Activated naive CD4-positive, alpha-beta T cell treated with anti-CD3 and anti-CD28 coated beads for 36 hours (primary cell): ENCODE measurements at regions not wholly inside any gene's neighbourhood (a gene's known extent, or its start where the extent isn't known, plus 50 kb on each side); places are given as distances from the start of the nearest gene placed in this dataset.

ENCODE experiments used
- CTCF ChIA-PET: fragments of 350-600 bp; sonication (Branson Sonifier 250); formaldehyde crosslinking; loops from one replicate; lab custom pipeline; 2021; ENCODE audit warnings: antibody characterized with exemption; lab: Charles Lee
- DNase-seq: peaks from one replicate; pipeline ENCODE4 v3.0.0-alpha.2; 2020
- H3K27ac Mint-ChIP-seq: one replicate; pipeline ENCODE4 v1.8.0; 2021; ENCODE audit warnings: mild to moderate bottlenecking, mixed read lengths
- H3K27me3 Mint-ChIP-seq: one replicate; pipeline ENCODE4 v1.8.0; 2021; ENCODE audit warnings: low read depth, mixed read lengths
- H3K36me3 Mint-ChIP-seq: one replicate; pipeline ENCODE4 v1.8.0; 2021; ENCODE audit warnings: low read depth, mixed read lengths
- H3K4me1 Mint-ChIP-seq: one replicate; pipeline ENCODE4 v1.8.0; 2021; ENCODE audit warnings: low read depth, mixed read lengths
- H3K4me3 Mint-ChIP-seq: one replicate; pipeline ENCODE4 v1.8.0; 2021; ENCODE audit warnings: mild to moderate bottlenecking, moderate library complexity, mixed read lengths
- H3K9me3 Mint-ChIP-seq: one replicate; pipeline ENCODE4 v1.8.0; 2021; ENCODE audit warnings: mixed read lengths
- intact Hi-C: fragments of 100-400 bp; cut with micrococcal nuclease; formaldehyde crosslinking; loops from one replicate; pipeline ENCODE4 v1.15.1; 2023

GRCh38 chr9:14530366-14530765 lies 162.9 kb downstream of the ZDHHC21 start:
- Mint-ChIP-seq H3K36me3 (no peaks in the 10 kb centered on the region), H3K27me3 (peaks cover 9% of the 10 kb centered on the region), H3K4me1 (no peaks in the 10 kb centered on the region), H3K27ac (no peak overlapping the region), H3K4me3 (no peak overlapping the region), H3K9me3 (no peaks in the 10 kb centered on the region)
- intact Hi-C loops: no loop called here
- DNase-seq: no peak
- CTCF ChIA-PET: no interaction called here

GRCh38 chr9:14529629-14530028 lies 163.6 kb downstream of the ZDHHC21 start:
- DNase-seq: no peak
- Mint-ChIP-seq H3K36me3 (no peaks in the 10 kb centered on the region), H3K27ac (no peak overlapping the region), H3K27me3 (peaks cover 3% of the 10 kb centered on the region), H3K9me3 (no peaks in the 10 kb centered on the region), H3K4me3 (no peak overlapping the region), H3K4me1 (no peaks in the 10 kb centered on the region)
- CTCF ChIA-PET: no interaction called here
- intact Hi-C loops: no loop called here

DNA sequence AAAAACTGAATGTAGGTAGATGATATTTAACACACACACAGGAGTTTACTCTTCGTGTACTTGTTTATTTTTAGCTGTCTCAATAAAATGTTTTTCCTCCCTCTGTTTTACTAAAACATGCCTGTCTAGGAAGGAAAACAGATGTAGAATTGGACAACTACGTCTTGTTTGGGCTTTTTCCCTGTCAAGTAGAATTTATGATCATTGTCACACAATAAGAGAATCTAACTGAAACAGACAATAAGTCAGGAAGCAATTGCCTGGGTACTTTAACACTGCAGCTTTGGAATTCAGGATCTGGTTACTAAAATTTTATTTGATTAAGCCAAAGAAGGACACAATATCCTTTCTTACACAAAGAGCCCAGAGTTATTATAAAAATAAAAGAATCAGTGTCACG lies 164.2 kb downstream of the ZDHHC21 start:
- peaks cover 3% of the 10 kb centered on the region for H3K27me3 Mint-ChIP-seq
- no peaks in the 10 kb centered on the region for H3K4me1 Mint-ChIP-seq
- no peak for DNase-seq
- CTCF ChIA-PET: no interaction called here
- intact Hi-C loops: no loop called here
- no peaks in the 10 kb centered on the region for H3K9me3 Mint-ChIP-seq
- H3K4me3 Mint-ChIP-seq: no peak overlapping the region
- H3K27ac Mint-ChIP-seq: no peak overlapping the region
- no peaks in the 10 kb centered on the region for H3K36me3 Mint-ChIP-seq

DNA sequence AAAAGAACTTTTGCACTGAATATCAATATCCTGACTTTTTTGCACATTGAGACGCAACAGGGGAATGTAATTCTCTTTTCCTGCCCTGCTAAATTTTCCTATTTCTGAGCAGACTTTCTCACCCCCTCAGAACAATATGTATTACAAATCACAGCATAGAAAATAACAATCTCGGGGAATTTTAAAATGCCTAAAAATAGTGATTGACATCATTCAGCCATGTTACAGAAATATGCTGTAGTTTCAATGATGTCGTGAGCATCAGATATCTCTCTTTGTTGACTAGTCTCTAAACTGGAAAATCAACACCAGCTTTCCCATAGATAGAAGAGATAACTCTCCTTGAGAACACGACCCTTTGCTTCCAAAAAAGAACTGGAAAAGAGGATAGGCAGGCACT lies 166.7 kb downstream of the ZDHHC21 start:
- Mint-ChIP-seq H3K27me3 (peaks cover 2% of the 10 kb centered on the region), H3K36me3 (no peaks in the 10 kb centered on the region), H3K4me1 (no peaks in the 10 kb centered on the region), H3K9me3 (no peaks in the 10 kb centered on the region), H3K27ac (no peak overlapping the region), H3K4me3 (no peak overlapping the region)
- no peak for DNase-seq
- CTCF ChIA-PET: no interaction called here
- intact Hi-C loops: no loop called here

DNA sequence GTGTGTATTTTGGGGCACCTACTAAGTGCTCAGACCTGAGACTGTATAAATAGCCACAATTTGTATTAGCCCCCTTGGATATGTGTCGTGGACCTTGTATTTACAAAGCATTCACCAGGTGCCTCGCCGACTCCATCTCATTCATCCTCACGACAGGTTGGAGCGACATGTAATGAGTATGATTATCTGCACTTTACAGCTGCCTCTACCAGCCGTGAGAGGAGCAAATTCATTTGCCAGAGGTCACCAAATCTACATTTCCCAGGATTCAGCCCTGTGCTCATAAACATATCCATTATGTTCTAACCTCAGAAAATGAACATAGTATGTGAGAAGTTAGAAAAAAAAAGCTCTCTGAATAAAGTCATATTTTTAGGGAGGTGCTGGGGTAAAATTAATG lies 167.4 kb downstream of the ZDHHC21 start:
- Mint-ChIP-seq H3K4me1 (no peaks in the 10 kb centered on the region), H3K27ac (no peak overlapping the region), H3K27me3 (peaks cover 2% of the 10 kb centered on the region), H3K36me3 (no peaks in the 10 kb centered on the region), H3K4me3 (no peak overlapping the region), H3K9me3 (no peaks in the 10 kb centered on the region)
- DNase-seq: no peak
- CTCF ChIA-PET: no interaction called here
- intact Hi-C loops: no loop called here

DNA sequence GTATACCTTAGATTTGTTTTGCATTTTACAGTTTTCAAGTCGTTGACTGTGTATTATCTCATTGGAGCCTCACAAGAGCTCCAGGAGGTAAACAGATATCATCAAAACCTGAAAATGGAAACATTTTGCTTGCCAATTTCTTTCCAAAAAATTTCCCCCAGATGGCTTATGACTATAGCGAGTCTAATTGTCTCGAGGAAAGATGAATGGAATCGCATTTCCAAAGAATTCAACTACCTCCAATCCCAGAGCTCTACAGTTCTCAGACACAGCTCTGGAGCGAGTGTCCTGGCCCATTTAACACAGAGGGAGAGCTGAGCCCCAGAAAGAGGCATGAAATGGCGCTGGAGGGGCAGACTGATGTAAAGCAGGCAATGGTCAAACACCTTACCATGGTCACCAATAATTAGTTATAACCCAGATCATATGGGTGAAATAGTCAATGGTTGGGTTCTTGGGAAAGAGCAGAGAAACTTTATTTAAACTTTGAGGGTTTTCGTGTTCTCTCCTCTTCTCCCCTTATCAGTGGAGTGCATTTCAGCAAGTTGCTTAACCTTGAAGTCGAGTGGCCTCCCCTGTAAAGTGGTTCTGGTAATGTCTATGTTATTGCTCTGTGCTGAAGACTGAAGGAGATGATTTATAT lies 168.2 kb downstream of the ZDHHC21 start:
- no peak for DNase-seq
- H3K27ac Mint-ChIP-seq: no peak overlapping the region

GRCh38 chr9:14523545-14523944 lies 169.7 kb downstream of the ZDHHC21 start:
- H3K4me1 Mint-ChIP-seq: no peaks in the 10 kb centered on the region
- DNase-seq: no peak
- CTCF ChIA-PET: no interaction called here
- peaks cover 5% of the 10 kb centered on the region for H3K27me3 Mint-ChIP-seq
- intact Hi-C loops: no loop called here
- no peaks in the 10 kb centered on the region for H3K36me3 Mint-ChIP-seq
- no peaks in the 10 kb centered on the region for H3K9me3 Mint-ChIP-seq
- no peak overlapping the region for H3K4me3 Mint-ChIP-seq
- no peak overlapping the region for H3K27ac Mint-ChIP-seq

More for the DNA sequence above, 168.2 kb downstream of the ZDHHC21 start:
- CTCF ChIA-PET: no interaction called here
- H3K27me3 Mint-ChIP-seq: peaks cover 4% of the 10 kb centered on the region
- intact Hi-C loops: no loop called here
- no peaks in the 10 kb centered on the region for H3K36me3 Mint-ChIP-seq
- no peaks in the 10 kb centered on the region for H3K4me1 Mint-ChIP-seq
- H3K9me3 Mint-ChIP-seq: no peaks in the 10 kb centered on the region
- H3K4me3 Mint-ChIP-seq: no peak overlapping the region

- CTCF ChIA-PET: no interaction called here
- H3K27me3 Mint-ChIP-seq: peaks cover 7% of the 10 kb centered on the region
- H3K27ac Mint-ChIP-seq: no peak overlapping the region
- no peak for DNase-seq
- H3K9me3 Mint-ChIP-seq: no peaks in the 10 kb centered on the region
- no peaks in the 10 kb centered on the region for H3K4me1 Mint-ChIP-seq
- intact Hi-C loops: no loop called here
- no peaks in the 10 kb centered on the region for H3K36me3 Mint-ChIP-seq
- no peak overlapping the region for H3K4me3 Mint-ChIP-seq
Measured at GRCh38 chr9:14522627-14523379, 170.4 kb downstream of the ZDHHC21 start.

DNA sequence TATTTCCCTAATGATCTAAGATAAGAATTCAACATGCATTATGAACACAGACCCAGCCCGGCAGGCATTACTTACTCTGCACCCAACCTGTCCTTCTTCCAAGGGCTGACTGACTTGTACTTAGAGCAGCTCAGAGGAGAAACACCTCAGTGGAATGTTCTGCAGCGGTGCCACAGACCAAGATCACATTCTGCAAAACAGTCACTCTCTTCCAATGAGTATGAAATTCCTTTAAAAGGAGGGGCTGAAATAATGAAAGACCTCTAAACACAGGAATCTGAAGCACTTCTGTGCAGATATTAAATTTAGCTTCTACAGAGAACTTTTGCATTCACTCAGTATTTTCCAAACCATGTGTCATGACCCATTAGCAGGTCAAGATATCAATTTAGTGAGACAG lies 172.9 kb downstream of the ZDHHC21 start:
- intact Hi-C loops: no loop called here
- Mint-ChIP-seq H3K9me3 (no peaks in the 10 kb centered on the region), H3K4me1 (no peaks in the 10 kb centered on the region), H3K4me3 (no peak overlapping the region), H3K36me3 (no peaks in the 10 kb centered on the region), H3K27ac (no peak overlapping the region), H3K27me3 (peaks cover 7% of the 10 kb centered on the region)
- DNase-seq: no peak
- CTCF ChIA-PET: no interaction called here

DNA sequence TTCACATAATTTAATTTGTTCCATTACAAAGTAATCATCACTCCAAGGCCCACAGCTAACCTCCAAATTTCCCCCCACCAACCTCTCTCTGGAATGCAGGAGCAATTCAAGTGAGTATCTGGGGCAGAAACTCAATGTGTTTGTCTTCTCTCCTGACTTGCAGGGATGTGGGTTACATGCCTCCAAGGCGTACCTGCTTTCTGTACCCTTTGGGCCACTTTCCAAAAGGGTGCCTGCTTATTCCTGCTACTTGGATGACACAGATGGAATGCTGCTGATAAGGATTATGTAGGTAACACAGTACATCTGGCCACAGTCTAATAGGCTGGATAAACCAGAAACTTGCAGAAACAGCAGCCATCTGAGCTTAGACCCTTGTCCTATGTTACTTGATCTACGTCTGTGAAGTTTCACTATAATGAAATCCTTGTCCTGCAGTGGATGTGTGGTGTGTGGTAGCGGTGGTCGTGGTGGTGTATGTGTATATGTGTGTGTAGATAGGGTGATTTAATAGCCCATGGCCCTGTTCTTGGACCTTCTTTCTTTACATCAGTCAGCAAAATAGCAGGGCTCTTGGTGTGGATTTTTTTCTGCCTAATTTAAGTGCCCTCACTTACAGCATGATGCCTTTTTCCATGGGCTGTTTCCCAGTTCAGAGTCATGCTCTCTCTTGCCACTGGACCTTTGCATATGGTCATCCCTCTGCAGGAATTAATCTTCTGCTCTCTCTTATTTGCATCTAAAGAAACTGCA lies 175.9 kb downstream of the ZDHHC21 start:
- Mint-ChIP-seq H3K36me3 (no peaks in the 10 kb centered on the region), H3K9me3 (no peaks in the 10 kb centered on the region), H3K4me3 (no peak overlapping the region), H3K27me3 (peaks cover 7% of the 10 kb centered on the region), H3K27ac (no peak overlapping the region), H3K4me1 (no peaks in the 10 kb centered on the region)
- CTCF ChIA-PET: interaction anchor here (0.7 kb wide), 1 partner anchor 71 kb away, joined by 3 read pairs; no protein-coding TSS in a partner anchor
- intact Hi-C loops: no loop called here
- no peak for DNase-seq

GRCh38 chr9:14516656-14517055 lies 176.6 kb downstream of the ZDHHC21 start:
- Mint-ChIP-seq H3K4me3 (no peak overlapping the region), H3K4me1 (no peaks in the 10 kb centered on the region), H3K36me3 (no peaks in the 10 kb centered on the region), H3K27me3 (peaks cover 7% of the 10 kb centered on the region), H3K27ac (no peak overlapping the region), H3K9me3 (no peaks in the 10 kb centered on the region)
- DNase-seq: no peak
- CTCF ChIA-PET: no interaction called here
- intact Hi-C loops: no loop called here

GRCh38 chr9:14515571-14516198 lies 177.5 kb downstream of the ZDHHC21 start:
- Mint-ChIP-seq H3K36me3 (no peaks in the 10 kb centered on the region), H3K4me1 (no peaks in the 10 kb centered on the region), H3K9me3 (no peaks in the 10 kb centered on the region), H3K27me3 (peaks cover 7% of the 10 kb centered on the region), H3K4me3 (no peak overlapping the region), H3K27ac (no peak overlapping the region)
- intact Hi-C loops: no loop called here
- DNase-seq: no peak
- CTCF ChIA-PET: no interaction called here
